Endodermal cell (in vitro differentiated cells): ENCODE measurements at regions not wholly inside any gene's neighbourhood (a gene's known extent, or its start where the extent isn't known, plus 50 kb on each side); places are given as distances from the start of the nearest gene placed in this dataset.

Source experiments
- DNase-seq: peaks from one replicate; pipeline ENCODE4 v3.0.0-alpha.2; 2017
- H3K27ac ChIP-seq: 2 replicates; pipeline ENCODE4 v1.5.1; 2013; ENCODE audit warnings: mild to moderate bottlenecking, low read depth, low read length, moderate library complexity
- H3K27me3 ChIP-seq: 2 replicates; pipeline ENCODE4 v1.6.1; 2013; ENCODE audit warnings: mild to moderate bottlenecking, low read length, moderate library complexity; ENCODE audit not compliant: insufficient read depth, control insufficient read depth, poor library complexity, severe bottlenecking
- H3K36me3 ChIP-seq: 2 replicates; pipeline ENCODE4 v1.7.0; 2013; ENCODE audit warnings: mild to moderate bottlenecking, low read length, moderate library complexity; ENCODE audit not compliant: control insufficient read depth, insufficient read depth
- H3K4me1 ChIP-seq: one replicate; pipeline ENCODE4 v1.7.0; 2013; ENCODE audit warnings: low read length; ENCODE audit not compliant: control insufficient read depth, insufficient read depth
- H3K4me3 ChIP-seq: 2 replicates; pipeline ENCODE4 v1.5.1; 2013; ENCODE audit warnings: mild to moderate bottlenecking, low read length, moderate library complexity
- H3K9ac ChIP-seq: 2 replicates; pipeline ENCODE4 v1.6.1; 2013; ENCODE audit warnings: mild to moderate bottlenecking, low read length, moderate library complexity; ENCODE audit not compliant: poor library complexity, severe bottlenecking; ENCODE audit errors: extremely low read depth
- H3K9me3 ChIP-seq: 2 replicates; pipeline ENCODE4 v1.6.1; 2013; ENCODE audit warnings: mild to moderate bottlenecking, low read length, moderate library complexity; ENCODE audit not compliant: control insufficient read depth
- H3K27ac Mint-ChIP-seq: 2 replicates; pipeline ENCODE4 v1.8.0; 2020; ENCODE audit warnings: mixed read lengths
- H3K27me3 Mint-ChIP-seq: 2 replicates; pipeline ENCODE4 v1.8.0; 2021; ENCODE audit warnings: mild to moderate bottlenecking, mixed read lengths; ENCODE audit not compliant: insufficient read depth
- H3K36me3 Mint-ChIP-seq: 2 replicates; pipeline ENCODE4 v1.8.0; 2020; ENCODE audit warnings: low read depth, mixed read lengths
- H3K4me1 Mint-ChIP-seq: 2 replicates; pipeline ENCODE4 v1.8.0; 2020; ENCODE audit warnings: mixed read lengths
- H3K4me3 Mint-ChIP-seq: 2 replicates; pipeline ENCODE4 v1.8.0; 2020; ENCODE audit warnings: mild to moderate bottlenecking, moderate library complexity, mixed read lengths
- H3K9me3 Mint-ChIP-seq: 2 replicates; pipeline ENCODE4 v1.8.0; 2020; ENCODE audit warnings: mild to moderate bottlenecking, mixed read lengths
- WGBS, 2 experiments: methylation state at CpG; one replicate each; pipeline versions ENCODE4 v1.1.5 to v1.1.7; 2013; ENCODE audit warnings: missing lambda C conversion rate in 2 of 2, mixed read lengths in 1 of 2; ENCODE audit not compliant: insufficient coverage in 1 of 2, insufficient read length in 1 of 2; 5-methylcytosine and 5-hydroxymethylcytosine counted together
- TF ChIP-seq, protein P1 (sequence below): fragments of 200-600 bp; sonication (generic); conservative IDR thresholded peaks from 2 replicates; pipeline ENCODE4 v1.5.0; 2021; ENCODE audit warnings: antibody characterized with exemption, mild to moderate bottlenecking

DNA sequence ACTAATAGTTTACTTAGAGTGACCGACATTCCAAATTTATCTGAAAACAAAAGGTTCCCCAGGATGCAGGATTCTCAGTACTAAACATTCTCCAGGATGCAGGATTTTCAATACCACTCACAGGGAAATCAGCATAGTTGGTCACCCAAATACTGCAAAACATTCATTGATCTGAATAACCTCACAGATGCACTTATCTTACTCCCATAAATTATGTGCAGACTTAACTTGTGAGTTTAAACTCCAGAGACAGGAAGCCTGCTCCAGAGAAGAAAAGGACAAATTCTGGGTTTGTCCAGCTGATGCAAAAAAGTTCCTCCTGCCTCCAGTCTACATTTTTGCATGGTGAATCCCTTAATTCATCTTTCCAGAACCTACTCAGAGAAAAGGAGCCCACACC is 514.2 kb upstream of the TMEM132C start:
- Mint-ChIP-seq H3K36me3 (no peaks in the 10 kb centered on the region), H3K27me3 (no peaks in the 10 kb centered on the region), H3K27ac (no peak overlapping the region), H3K9me3 (peaks cover 13% of the 10 kb centered on the region), H3K4me1 (no peaks in the 10 kb centered on the region), H3K4me3 (no peak overlapping the region)
- Histone ChIP-seq H3K27me3 (no peaks in the 10 kb centered on the region), H3K27ac (no peak overlapping the region), H3K4me3 (no peak overlapping the region), H3K36me3 (no peaks in the 10 kb centered on the region), H3K4me1 (peaks cover 2% of the 10 kb centered on the region), H3K9me3 (peaks cover 21% of the 10 kb centered on the region), H3K9ac (no peak overlapping the region)
- DNase-seq: no peak
- TF ChIP-seq, protein P1, sequence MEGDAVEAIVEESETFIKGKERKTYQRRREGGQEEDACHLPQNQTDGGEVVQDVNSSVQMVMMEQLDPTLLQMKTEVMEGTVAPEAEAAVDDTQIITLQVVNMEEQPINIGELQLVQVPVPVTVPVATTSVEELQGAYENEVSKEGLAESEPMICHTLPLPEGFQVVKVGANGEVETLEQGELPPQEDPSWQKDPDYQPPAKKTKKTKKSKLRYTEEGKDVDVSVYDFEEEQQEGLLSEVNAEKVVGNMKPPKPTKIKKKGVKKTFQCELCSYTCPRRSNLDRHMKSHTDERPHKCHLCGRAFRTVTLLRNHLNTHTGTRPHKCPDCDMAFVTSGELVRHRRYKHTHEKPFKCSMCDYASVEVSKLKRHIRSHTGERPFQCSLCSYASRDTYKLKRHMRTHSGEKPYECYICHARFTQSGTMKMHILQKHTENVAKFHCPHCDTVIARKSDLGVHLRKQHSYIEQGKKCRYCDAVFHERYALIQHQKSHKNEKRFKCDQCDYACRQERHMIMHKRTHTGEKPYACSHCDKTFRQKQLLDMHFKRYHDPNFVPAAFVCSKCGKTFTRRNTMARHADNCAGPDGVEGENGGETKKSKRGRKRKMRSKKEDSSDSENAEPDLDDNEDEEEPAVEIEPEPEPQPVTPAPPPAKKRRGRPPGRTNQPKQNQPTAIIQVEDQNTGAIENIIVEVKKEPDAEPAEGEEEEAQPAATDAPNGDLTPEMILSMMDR: no peak
- WGBS, 2 experiments: 60 to 81% methylated on average over 1 of the region's 1 CpG

DNA sequence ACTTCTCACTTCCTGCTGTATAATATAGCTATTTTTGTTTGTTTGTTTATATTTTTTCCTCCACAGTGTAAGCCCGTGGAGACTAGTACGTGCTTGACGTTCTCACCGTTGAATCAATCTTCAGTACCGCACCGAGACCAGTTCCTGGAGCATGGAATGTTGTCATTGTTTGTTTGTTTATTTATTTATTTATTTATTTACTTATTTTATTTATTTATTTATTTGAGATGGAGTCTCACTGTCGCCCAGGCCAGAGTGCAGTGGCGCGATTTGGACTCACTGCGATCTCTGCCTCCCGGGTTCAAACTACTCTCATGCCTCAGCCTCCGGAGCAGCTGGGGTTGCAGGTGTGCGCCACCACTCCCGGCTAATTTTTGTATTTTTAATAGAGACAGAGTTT is 506.6 kb upstream of the TMEM132C start:
- no peaks in the 10 kb centered on the region for H3K4me1 ChIP-seq
- peaks cover 10% of the 10 kb centered on the region for H3K9me3 Mint-ChIP-seq
- 97% methylated on average over 8 to 13 of the region's 14 CpGs for WGBS, 2 experiments

DNA sequence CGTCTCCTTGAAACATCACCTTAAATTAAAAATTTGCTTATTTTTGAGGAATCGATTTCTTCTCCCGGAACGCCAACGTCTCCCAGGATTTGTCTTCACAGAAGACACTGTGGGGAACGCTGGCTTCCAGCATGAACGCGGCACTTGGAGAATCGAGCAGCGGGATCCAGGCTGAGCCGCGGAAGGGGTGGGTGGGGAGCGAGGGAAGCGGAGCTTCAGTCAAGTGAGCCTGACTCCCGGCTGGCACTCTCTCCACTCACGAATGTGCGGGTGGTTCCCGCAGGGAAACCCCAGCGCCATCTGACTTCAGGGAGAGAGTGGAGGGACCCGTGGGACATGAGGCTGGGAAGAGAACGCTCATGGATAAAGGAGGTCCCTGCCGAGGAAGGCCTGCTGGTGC is 506.0 kb upstream of the TMEM132C start:
- no peaks in the 10 kb centered on the region for H3K36me3 ChIP-seq
- Mint-ChIP-seq H3K4me1 (no peaks in the 10 kb centered on the region), H3K27ac (no peak overlapping the region), H3K9me3 (peaks cover 7% of the 10 kb centered on the region), H3K36me3 (no peaks in the 10 kb centered on the region), H3K4me3 (no peak overlapping the region), H3K27me3 (peaks cover 2% of the 10 kb centered on the region)
- H3K4me1 ChIP-seq: no peaks in the 10 kb centered on the region
- 93 to 96% methylated on average over 16 to 22 of the region's 22 CpGs for WGBS, 2 experiments
- H3K4me3 ChIP-seq: no peak overlapping the region
- H3K9me3 ChIP-seq: peaks cover 9% of the 10 kb centered on the region
- TF ChIP-seq, protein P1: no peak
- DNase-seq: no peak
- H3K9ac ChIP-seq: no peak overlapping the region
- H3K27ac ChIP-seq: no peak overlapping the region
- no peaks in the 10 kb centered on the region for H3K27me3 ChIP-seq

More for the DNA sequence above, 506.6 kb upstream of the TMEM132C start:
- DNase-seq: no peak
- H3K4me3 ChIP-seq: no peak overlapping the region
- H3K36me3 Mint-ChIP-seq: no peaks in the 10 kb centered on the region
- H3K27ac ChIP-seq: no peak overlapping the region
- no peak overlapping the region for H3K4me3 Mint-ChIP-seq
- no peaks in the 10 kb centered on the region for H3K27me3 ChIP-seq
- peaks cover 15% of the 10 kb centered on the region for H3K9me3 ChIP-seq
- H3K27me3 Mint-ChIP-seq: peaks cover 2% of the 10 kb centered on the region
- H3K9ac ChIP-seq: no peak overlapping the region
- H3K36me3 ChIP-seq: no peaks in the 10 kb centered on the region
- H3K27ac Mint-ChIP-seq: no peak overlapping the region
- TF ChIP-seq, protein P1: no peak
- H3K4me1 Mint-ChIP-seq: no peaks in the 10 kb centered on the region
